Mucosa of descending colon (tissue), 3 donors: ENCODE measurements at regions not wholly inside any gene's neighbourhood (a gene's known extent, or its start where the extent isn't known, plus 50 kb on each side); places are given as distances from the start of the nearest gene placed in this dataset.

Experiments used
- ATAC-seq: fragments of 200-7000 bp; cut with Tn5 transposase; one replicate; pipeline ENCODE4 v1.9.1; 2020; ENCODE audit warnings: mild to moderate bottlenecking, moderate library complexity
- DNase-seq, 3 donors: peaks; one replicate each; pipeline ENCODE4 v3.0.0-alpha.2; 2020
- H3K36me3 ChIP-seq: fragments of 200-600 bp; one replicate; pipeline ENCODE4 v1.8.0; 2021; ENCODE audit warnings: low read depth, mild to moderate bottlenecking
- H3K4me1 ChIP-seq: fragments of 200-600 bp; one replicate; pipeline ENCODE4 v1.8.0; 2021; ENCODE audit warnings: low read depth, mild to moderate bottlenecking
- H3K4me3 ChIP-seq: fragments of 200-600 bp; one replicate; pipeline ENCODE4 v1.8.0; 2021; ENCODE audit warnings: mild to moderate bottlenecking
- H3K9me3 ChIP-seq: fragments of 200-600 bp; one replicate; pipeline ENCODE4 v1.8.0; 2021; ENCODE audit warnings: mild to moderate bottlenecking
- CTCF ChIP-seq: fragments of 200-600 bp; IDR thresholded peaks from one replicate; pipeline ENCODE4 v1.8.0; 2022; ENCODE audit warnings: antibody characterized with exemption, mild to moderate bottlenecking
- intact Hi-C, 2 donors: fragments of 100-400 bp; cut with DNase I in 1 of 2; cut with micrococcal nuclease in 1 of 2; formaldehyde crosslinking; loops; one replicate each; pipeline versions ENCODE4 v1.11.0 to v1.11.1; 2022; cut with DNase I, micrococcal nuclease
- donor health status: DM: no; HTN: no; CAD: no; lungs with moderate emphysema.
- donor health status: DM: no; HTN: no; CAD: no.
- donor health status: DM: no; HTN: yes; CAD: no.

- Histone ChIP-seq H3K9me3 (no peaks in the 10 kb centered on the region), H3K4me3 (no peak overlapping the region), H3K4me1 (no peaks in the 10 kb centered on the region), H3K36me3 (no peaks in the 10 kb centered on the region)
- DNase-seq (no peak), ATAC-seq (no peak)
- intact Hi-C loops = no loop called here
- no peak for TF ChIP-seq CTCF
Measured at GRCh38 chr5:111010783-111011182, 60.7 kb upstream of the TSLP start.

GRCh38 chr5:111013011-111013410 is 58.5 kb upstream of the TSLP start:
- intact Hi-C loops = no loop called here
- no peaks in the 10 kb centered on the region for H3K4me1 ChIP-seq
- no peaks in the 10 kb centered on the region for H3K36me3 ChIP-seq
- no peak overlapping the region for H3K4me3 ChIP-seq
- no peak for DNase-seq
- no peaks in the 10 kb centered on the region for H3K9me3 ChIP-seq
- TF ChIP-seq CTCF = no peak
- no peak for ATAC-seq

DNA sequence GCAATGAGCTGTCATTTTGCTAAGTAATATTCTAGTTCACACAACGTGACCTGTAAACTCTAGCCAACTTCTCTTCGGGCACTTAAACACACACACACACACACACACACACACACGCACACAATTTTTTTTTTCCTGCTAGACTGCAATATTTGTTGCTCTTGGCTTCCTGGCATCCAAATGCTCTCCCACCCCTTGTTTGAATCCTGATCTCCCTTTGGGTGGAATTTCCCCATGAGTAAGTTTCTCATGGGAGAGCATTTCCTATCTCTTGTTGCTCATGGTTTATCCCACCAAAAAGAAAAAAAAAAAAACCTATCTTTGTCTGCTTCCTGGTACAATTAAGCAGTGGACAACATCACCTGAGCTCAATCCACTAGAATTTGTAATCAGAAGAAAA is 54.7 kb upstream of the TSLP start:
- intact Hi-C loops = no loop called here
- Histone ChIP-seq H3K4me3 (no peak overlapping the region), H3K9me3 (no peaks in the 10 kb centered on the region), H3K36me3 (no peaks in the 10 kb centered on the region), H3K4me1 (no peaks in the 10 kb centered on the region)
- ATAC-seq (no peak), DNase-seq (no peak)
- no peak for TF ChIP-seq CTCF

DNA sequence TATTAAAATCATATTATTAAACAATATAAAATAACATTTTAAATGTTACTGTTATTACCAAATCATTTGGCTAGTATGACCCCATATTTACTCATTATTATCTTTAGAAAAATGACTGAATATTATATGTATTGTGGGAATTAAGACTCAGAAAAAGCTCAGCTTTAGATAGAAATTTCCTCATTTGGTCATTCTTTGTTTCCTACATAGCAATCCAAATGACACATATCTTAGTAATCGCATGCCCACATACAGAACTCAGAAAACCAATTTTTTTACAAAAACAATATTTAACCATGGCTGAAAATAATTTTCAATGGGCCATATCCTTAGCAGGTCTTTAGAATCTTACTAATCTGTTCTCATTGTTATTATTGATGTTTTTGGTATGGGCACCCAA is 53.8 kb upstream of the TSLP start:
- H3K4me1 ChIP-seq = no peaks in the 10 kb centered on the region

More for the DNA sequence above, 53.8 kb upstream of the TSLP start:
- no peak for ATAC-seq
- no peaks in the 10 kb centered on the region for H3K36me3 ChIP-seq
- intact Hi-C loops = no loop called here
- no peaks in the 10 kb centered on the region for H3K9me3 ChIP-seq
- TF ChIP-seq CTCF = no peak
- no peak for DNase-seq
- no peak overlapping the region for H3K4me3 ChIP-seq
